Spleen (tissue), 11 donors: ENCODE measurements at regions not wholly inside any gene's neighbourhood (a gene's known extent, or its start where the extent isn't known, plus 50 kb on each side); places are given as distances from the start of the nearest gene placed in this dataset.

ENCODE experiments used
- DNase-seq: peaks from one replicate; pipeline ENCODE4 v3.0.0-alpha.2; 2020
- H3K27ac ChIP-seq, 8 donors: fragments of 200-600 bp; sonication (generic) in 7 of 8; 1 replicate in 4 of 8; 2 replicates in 4 of 8; pipeline versions ENCODE4 v1.5.0 to v1.8.0; 2016 to 2021; ENCODE audit warnings: inconsistent platforms in 4 of 8, mild to moderate bottlenecking in 4 of 8, moderate library complexity in 1 of 8
- H3K27me3 ChIP-seq, 7 donors: fragments of 200-600 bp; sonication (generic) in 6 of 7; replicated peaks in 1 of 7; 1 replicate in 4 of 7; 2 replicates in 3 of 7; pipeline versions ENCODE4 v1.5.0 to v1.8.0; 2016 to 2021; ENCODE audit warnings: inconsistent platforms in 3 of 7, mild to moderate bottlenecking in 1 of 7
- H3K36me3 ChIP-seq, 6 donors: fragments of 200-600 bp; sonication (generic) in 5 of 6; 1 replicate in 4 of 6; 2 replicates in 2 of 6; pipeline versions ENCODE4 v1.5.0 to v1.8.0; 2016 to 2021; ENCODE audit warnings: inconsistent platforms in 2 of 6
- H3K4me1 ChIP-seq, 6 donors: fragments of 200-600 bp; sonication (generic) in 5 of 6; 1 replicate in 3 of 6; 2 replicates in 3 of 6; pipeline versions ENCODE4 v1.5.0 to v1.8.0; 2016 to 2021; ENCODE audit warnings: inconsistent platforms in 3 of 6
- H3K4me3 ChIP-seq, 8 donors: fragments of 200-600 bp; sonication (generic) in 7 of 8; 1 replicate in 4 of 8; 2 replicates in 4 of 8; pipeline versions ENCODE4 v1.5.0 to v1.8.0; 2016 to 2021; ENCODE audit warnings: inconsistent platforms in 4 of 8, mild to moderate bottlenecking in 4 of 8, moderate library complexity in 2 of 8
- H3K9me3 ChIP-seq, 8 donors: fragments of 200-600 bp; sonication (generic) in 7 of 8; 1 replicate in 4 of 8; 2 replicates in 4 of 8; pipeline versions ENCODE4 v1.5.0 to v1.8.0; 2016 to 2021; ENCODE audit warnings: inconsistent platforms in 4 of 8
- POLR2A ChIP-seq, 3 donors: fragments of 450-650 bp; IDR thresholded peaks; one replicate each; pipeline ENCODE4 v1.5.1; 2017; ENCODE audit warnings: antibody characterized with exemption in 3 of 3, mild to moderate bottlenecking in 1 of 3
- POLR2AphosphoS5 ChIP-seq, 3 donors: sonication (generic); formaldehyde crosslinking; IDR thresholded peaks; one replicate each; pipeline ENCODE4 v1.5.1; 2017; ENCODE audit warnings: antibody characterized with exemption in 3 of 3
- WGBS, 5 donors: extraction: QIAGEN DNeasy Blood & Tissue Kit in 3 of 5; methylation state at CpG; one replicate each; pipeline versions ENCODE4 v1.1.5 to v1.1.7; 2013 to 2018; 5-methylcytosine and 5-hydroxymethylcytosine counted together
- intact Hi-C: fragments of 100-400 bp; cut with DNase I; formaldehyde crosslinking; loops from one replicate; pipeline ENCODE4 v1.15.0; 2023; ENCODE audit warnings: low total_unique reads
- TF ChIP-seq, protein P1 (sequence below), 11 experiments: fragments of 200-600 bp in 7 of 11; fragments of 450-650 bp in 4 of 11; sonication (generic) in 4 of 11; IDR thresholded peaks in 8 of 11; conservative IDR thresholded peaks in 3 of 11; 1 replicate in 7 of 11; 2 replicates in 4 of 11; pipeline versions ENCODE4 v1.4.0 to v1.8.0; 2016 to 2021; ENCODE audit warnings: antibody characterized with exemption in 11 of 11, inconsistent platforms in 4 of 11, mild to moderate bottlenecking in 1 of 11
- donor health status: healthy with polysubstance abuse.
- donor health status: DM: no; HTN: no; CAD: no; lungs with moderate emphysema.
- donor health status: DM: no; HTN: no; CAD: no.
- donor health status: Bipolar disorder and iron deficiency.
- donor health status: healthy.
- donor health status: DM: no; HTN: no; CAD: no.
- donor health status: DM: yes; HTN: yes; CAD: no.

DNA sequence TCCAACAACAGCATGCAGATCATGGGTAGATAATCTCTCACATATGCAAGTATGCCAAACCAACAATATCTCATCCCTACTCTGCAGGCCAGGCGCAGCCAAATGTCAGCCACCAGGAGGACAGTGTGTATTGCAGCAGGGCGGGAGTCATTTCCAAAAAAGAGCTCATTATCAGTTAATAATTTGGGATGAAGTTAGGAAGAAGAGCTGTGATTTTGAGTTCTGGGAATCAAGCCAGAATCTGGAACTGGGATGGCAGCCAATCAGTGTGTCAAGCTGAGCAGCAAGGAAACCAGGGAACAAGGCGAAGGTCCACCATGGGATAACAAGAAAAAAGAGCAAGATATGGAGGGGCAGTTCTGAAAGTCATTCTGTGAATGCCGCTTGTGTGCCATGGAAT is 88.2 kb upstream of the CAMK2D start:
- H3K4me1 ChIP-seq: no peaks in the 10 kb centered on the region
- H3K4me3 ChIP-seq: no peak overlapping the region
- no peaks in the 10 kb centered on the region for H3K36me3 ChIP-seq
- TF ChIP-seq, protein P1, sequence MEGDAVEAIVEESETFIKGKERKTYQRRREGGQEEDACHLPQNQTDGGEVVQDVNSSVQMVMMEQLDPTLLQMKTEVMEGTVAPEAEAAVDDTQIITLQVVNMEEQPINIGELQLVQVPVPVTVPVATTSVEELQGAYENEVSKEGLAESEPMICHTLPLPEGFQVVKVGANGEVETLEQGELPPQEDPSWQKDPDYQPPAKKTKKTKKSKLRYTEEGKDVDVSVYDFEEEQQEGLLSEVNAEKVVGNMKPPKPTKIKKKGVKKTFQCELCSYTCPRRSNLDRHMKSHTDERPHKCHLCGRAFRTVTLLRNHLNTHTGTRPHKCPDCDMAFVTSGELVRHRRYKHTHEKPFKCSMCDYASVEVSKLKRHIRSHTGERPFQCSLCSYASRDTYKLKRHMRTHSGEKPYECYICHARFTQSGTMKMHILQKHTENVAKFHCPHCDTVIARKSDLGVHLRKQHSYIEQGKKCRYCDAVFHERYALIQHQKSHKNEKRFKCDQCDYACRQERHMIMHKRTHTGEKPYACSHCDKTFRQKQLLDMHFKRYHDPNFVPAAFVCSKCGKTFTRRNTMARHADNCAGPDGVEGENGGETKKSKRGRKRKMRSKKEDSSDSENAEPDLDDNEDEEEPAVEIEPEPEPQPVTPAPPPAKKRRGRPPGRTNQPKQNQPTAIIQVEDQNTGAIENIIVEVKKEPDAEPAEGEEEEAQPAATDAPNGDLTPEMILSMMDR (IDR thresholded peaks at IDR 0.05 in 8 of 11, conservative IDR thresholded peaks at IDR 0.05 in 3 of 11): no peak
- no peak for TF ChIP-seq POLR2A (IDR thresholded peaks at IDR 0.05)
- TF ChIP-seq POLR2AphosphoS5 (IDR thresholded peaks at IDR 0.05): no peak
- intact Hi-C loops: no loop called here
- no peaks in the 10 kb centered on the region for H3K9me3 ChIP-seq
- no peak for DNase-seq
- H3K27me3 ChIP-seq: no peaks in the 10 kb centered on the region
- WGBS, 5 donors: 61 to 68% (median 66%) methylated on average over 4 of the region's 4 CpGs
- H3K27ac ChIP-seq: no peak overlapping the region

DNA sequence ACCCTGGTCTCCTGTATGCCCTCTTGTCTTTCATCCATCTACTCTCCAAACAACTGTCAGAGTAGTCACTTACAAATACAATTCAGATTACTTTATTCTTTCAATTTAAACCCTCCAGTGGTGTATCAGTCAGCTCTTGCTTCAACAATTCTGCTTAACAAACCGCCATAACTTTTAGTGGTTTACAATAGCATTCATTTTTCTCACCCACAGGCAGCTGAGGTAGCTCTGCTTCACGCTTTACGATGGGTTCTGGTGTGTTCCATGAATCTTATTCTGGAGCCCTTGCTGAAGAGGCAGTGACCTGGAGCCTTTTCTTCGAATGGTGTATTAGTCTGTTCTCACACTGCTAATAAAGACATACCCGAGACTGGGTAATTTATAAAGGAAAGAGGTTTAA is 86.2 kb upstream of the CAMK2D start:
- 64 to 74% (median 70%) methylated on average over 5 of the region's 5 CpGs for WGBS, 5 donors
- no peaks in the 10 kb centered on the region for H3K9me3 ChIP-seq
- TF ChIP-seq, protein P1 (IDR thresholded peaks at IDR 0.05 in 8 of 11, conservative IDR thresholded peaks at IDR 0.05 in 3 of 11): no peak
- TF ChIP-seq POLR2A (IDR thresholded peaks at IDR 0.05) (no peak), POLR2AphosphoS5 (IDR thresholded peaks at IDR 0.05) (no peak)
- no peaks in the 10 kb centered on the region for H3K27me3 ChIP-seq
- H3K4me3 ChIP-seq: no peak overlapping the region
- no peak for DNase-seq
- no peaks in the 10 kb centered on the region for H3K36me3 ChIP-seq
- intact Hi-C loops: no loop called here
- no peaks in the 10 kb centered on the region for H3K4me1 ChIP-seq
- no peak overlapping the region for H3K27ac ChIP-seq

DNA sequence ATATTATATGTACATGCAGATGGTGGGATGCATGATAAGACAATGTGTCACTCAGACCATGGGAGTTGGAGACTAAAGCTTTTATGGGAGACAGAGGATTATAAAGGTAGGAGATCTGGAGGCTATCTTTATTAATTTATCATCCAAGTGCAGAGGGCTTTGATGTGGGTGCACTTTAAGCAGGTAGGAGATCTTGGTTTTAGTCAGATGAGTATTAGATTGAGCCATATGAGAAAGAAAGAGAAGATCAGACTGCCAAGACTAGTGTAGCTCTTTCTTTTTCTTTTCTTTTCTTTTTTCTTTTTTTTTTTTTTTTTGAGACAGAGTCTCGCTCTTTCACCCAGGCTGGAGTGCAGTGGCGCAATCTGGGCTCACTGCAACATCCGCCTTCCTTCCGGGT is 84.9 kb upstream of the CAMK2D start:
- Histone ChIP-seq H3K27ac (no peak overlapping the region), H3K27me3 (no peaks in the 10 kb centered on the region), H3K36me3 (no peaks in the 10 kb centered on the region), H3K4me3 (no peak overlapping the region), H3K4me1 (no peaks in the 10 kb centered on the region), H3K9me3 (no peaks in the 10 kb centered on the region)
- intact Hi-C loops: no loop called here
- TF ChIP-seq POLR2A (IDR thresholded peaks at IDR 0.05): no peak
- no peak for DNase-seq
- 84 to 95% (median 87%) methylated on average over 4 of the region's 4 CpGs for WGBS, 5 donors

DNA sequence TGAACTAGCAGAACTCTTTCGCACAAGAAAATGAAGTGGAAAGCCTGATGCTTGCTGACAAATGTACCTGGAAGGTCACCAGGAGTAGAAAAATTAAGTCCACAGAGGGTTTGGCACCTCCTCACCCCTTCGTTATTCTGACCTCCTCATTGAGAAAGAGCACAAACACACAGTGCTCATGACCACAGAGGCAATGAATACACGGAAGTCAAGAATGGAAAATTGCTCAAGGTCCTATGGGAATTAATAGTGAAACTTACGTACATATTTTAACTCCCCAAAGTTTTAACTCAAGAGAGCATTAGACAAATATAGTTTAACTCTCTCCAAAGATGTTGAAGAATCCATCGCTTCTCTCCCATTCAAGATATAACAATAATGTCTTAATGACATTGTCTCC is 83.6 kb upstream of the CAMK2D start:
- no peaks in the 10 kb centered on the region for H3K27me3 ChIP-seq
- H3K36me3 ChIP-seq: no peaks in the 10 kb centered on the region
- no peak for TF ChIP-seq POLR2AphosphoS5 (IDR thresholded peaks at IDR 0.05)
- TF ChIP-seq, protein P1 (IDR thresholded peaks at IDR 0.05 in 8 of 11, conservative IDR thresholded peaks at IDR 0.05 in 3 of 11): no peak
- no peak for TF ChIP-seq POLR2A (IDR thresholded peaks at IDR 0.05)
- intact Hi-C loops: no loop called here
- H3K9me3 ChIP-seq: no peaks in the 10 kb centered on the region
- no peak overlapping the region for H3K27ac ChIP-seq
- WGBS, 5 donors: 69 to 85% (median 78%) methylated on average over 5 of the region's 5 CpGs
- no peak for DNase-seq
- no peaks in the 10 kb centered on the region for H3K4me1 ChIP-seq
- no peak overlapping the region for H3K4me3 ChIP-seq

DNA sequence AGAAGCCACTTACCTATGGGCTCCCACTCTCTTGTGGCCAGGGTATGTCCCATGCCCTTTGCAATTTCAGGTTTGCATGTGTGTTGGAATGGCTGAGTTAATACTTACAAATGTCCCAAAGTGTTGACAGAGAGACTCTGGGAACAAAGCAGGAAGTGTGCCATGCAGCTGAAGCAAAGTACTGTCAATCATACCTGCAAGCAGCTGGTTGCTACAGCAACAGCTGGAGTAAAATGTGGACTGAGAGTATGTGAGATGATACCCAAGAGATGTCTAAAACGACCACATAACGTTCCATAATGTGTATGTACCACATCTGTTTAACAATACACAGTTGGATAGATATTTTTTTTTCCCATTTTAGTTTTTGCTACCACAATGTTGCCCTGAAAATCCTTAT is 82.8 kb upstream of the CAMK2D start:
- Histone ChIP-seq H3K9me3 (no peaks in the 10 kb centered on the region), H3K4me3 (no peak overlapping the region), H3K4me1 (no peaks in the 10 kb centered on the region), H3K36me3 (no peaks in the 10 kb centered on the region), H3K27me3 (no peaks in the 10 kb centered on the region), H3K27ac (no peak overlapping the region)
- TF ChIP-seq POLR2A (IDR thresholded peaks at IDR 0.05): no peak
- DNase-seq: no peak
- intact Hi-C loops: no loop called here
- 52 to 84% (median 76%) methylated on average over 2 of the region's 2 CpGs for WGBS, 5 donors
